ENCODE measurements at regions not wholly inside any gene's neighbourhood (a gene's known extent, or its start where the extent isn't known, plus 50 kb on each side); places are given as distances from the start of the nearest gene placed in this dataset.
"Not testable (repeated sequence)": the region's sequence is repeated elsewhere in the genome, so short reads cannot be mapped to it uniquely, and the experiment has no call there.

- TF ChIP-seq, protein P1, sequence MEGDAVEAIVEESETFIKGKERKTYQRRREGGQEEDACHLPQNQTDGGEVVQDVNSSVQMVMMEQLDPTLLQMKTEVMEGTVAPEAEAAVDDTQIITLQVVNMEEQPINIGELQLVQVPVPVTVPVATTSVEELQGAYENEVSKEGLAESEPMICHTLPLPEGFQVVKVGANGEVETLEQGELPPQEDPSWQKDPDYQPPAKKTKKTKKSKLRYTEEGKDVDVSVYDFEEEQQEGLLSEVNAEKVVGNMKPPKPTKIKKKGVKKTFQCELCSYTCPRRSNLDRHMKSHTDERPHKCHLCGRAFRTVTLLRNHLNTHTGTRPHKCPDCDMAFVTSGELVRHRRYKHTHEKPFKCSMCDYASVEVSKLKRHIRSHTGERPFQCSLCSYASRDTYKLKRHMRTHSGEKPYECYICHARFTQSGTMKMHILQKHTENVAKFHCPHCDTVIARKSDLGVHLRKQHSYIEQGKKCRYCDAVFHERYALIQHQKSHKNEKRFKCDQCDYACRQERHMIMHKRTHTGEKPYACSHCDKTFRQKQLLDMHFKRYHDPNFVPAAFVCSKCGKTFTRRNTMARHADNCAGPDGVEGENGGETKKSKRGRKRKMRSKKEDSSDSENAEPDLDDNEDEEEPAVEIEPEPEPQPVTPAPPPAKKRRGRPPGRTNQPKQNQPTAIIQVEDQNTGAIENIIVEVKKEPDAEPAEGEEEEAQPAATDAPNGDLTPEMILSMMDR (IDR thresholded peaks at IDR 0.05; ENCODE audit: low read depth, low read length): not testable (repeated sequence)
- TF ChIP-seq MYC (IDR thresholded peaks at IDR 0.05; ENCODE audit: low read depth, low read length); POLR2A (IDR thresholded peaks at IDR 0.05; ENCODE audit: extremely low read depth, insufficient read length): not testable (repeated sequence)
These were observed 262.0 kb upstream of the MTMR8 start for GRCh38 chrX:64657229-64657628.

All from NB4 (cell line).